A549 (cell line): ENCODE measurements at regions not wholly inside any gene's neighbourhood (a gene's known extent, or its start where the extent isn't known, plus 50 kb on each side); places are given as distances from the start of the nearest gene placed in this dataset.

Source experiments
- ATAC-seq, 2 experiments: fragments of 200-7000 bp in 1 of 2; fragments of >200 bp in 1 of 2; cut with Nextera tagmentation in 1 of 2; cut with Tn5 transposase in 1 of 2; 3 replicates each; pipeline versions ENCODE4 v1.8.0 to v1.9.1; 2018 to 2020; ENCODE audit warnings: mild to moderate bottlenecking in 1 of 2, moderate library complexity in 1 of 2
- CTCF ChIA-PET: fragments of 300-600 bp; sonication (Branson Sonifier 250); formaldehyde crosslinking; extraction: SDS; loops from one replicate; lab custom pipeline; 2021; ENCODE audit warnings: antibody characterized with exemption, inconsistent platforms; lab: Yijun Ruan, JAX
- POLR2A ChIA-PET: fragments of 350-600 bp; formaldehyde crosslinking; extraction: SDS; loops from one replicate; lab custom pipeline; 2021; ENCODE audit warnings: antibody characterized with exemption, inconsistent platforms; lab: Yijun Ruan, JAX
- DNase-seq, 2 experiments: peaks; one replicate each; pipeline versions ENCODE4 v3.0.0 to v3.0.0-alpha.2; 2011 to 2016; ENCODE audit warnings: low read depth in 1 of 2, low spot score in 1 of 2
- FAIRE-seq: peaks from 2 replicates; lab custom pipeline; 2011; peaks lifted over from hg19 to GRCh38; lab: Jason Lieb, UNC
- H3K27ac ChIP-seq, 2 experiments: fragments of >200 bp; sonication (Bioruptor Twin); formaldehyde crosslinking; 3 replicates each; pipeline ENCODE4 v1.5.1; 2016 to 2017
- H3K4me1 ChIP-seq: fragments of >200 bp; sonication (Bioruptor Twin); formaldehyde crosslinking; 3 replicates; pipeline ENCODE4 v1.6.1; 2016
- H3K4me2 ChIP-seq: fragments of >200 bp; sonication (Bioruptor Twin); formaldehyde crosslinking; 3 replicates; pipeline ENCODE4 v1.6.1; 2016
- H3K4me3 ChIP-seq: fragments of >200 bp; sonication (Bioruptor Twin); formaldehyde crosslinking; 3 replicates; pipeline ENCODE4 v1.5.1; 2016
- H3K9me3 ChIP-seq: fragments of >200 bp; sonication (Bioruptor Twin); formaldehyde crosslinking; 3 replicates; pipeline ENCODE4 v1.6.1; 2016
- ATOH8 ChIP-seq: fragments of 250-450 bp; sonication (Bioruptor Pico); IDR thresholded peaks from 2 replicates; pipeline ENCODE4 v1.5.0; 2020; ENCODE audit warnings: low read depth, mild to moderate bottlenecking, moderate library complexity
- CHD2 ChIP-seq: fragments of 150-350 bp; IDR thresholded peaks from 2 replicates; pipeline ENCODE4 v1.6.1; 2014; ENCODE audit warnings: low read length; ENCODE audit not compliant: partially characterized antibody
- E2F6 ChIP-seq: IDR thresholded peaks from 2 replicates; pipeline ENCODE4 v1.6.1; 2012; ENCODE audit warnings: low read depth, borderline replicate concordance
- EHF ChIP-seq: fragments of 250-450 bp; sonication (Bioruptor Pico); IDR thresholded peaks from 2 replicates; pipeline ENCODE4 v1.5.0; 2020; ENCODE audit warnings: mild to moderate bottlenecking
- EHMT2 ChIP-seq: fragments of 200-600 bp; sonication (generic); IDR thresholded peaks from 2 replicates; pipeline ENCODE4 v1.6.1; 2016; ENCODE audit warnings: antibody characterized with exemption, low read depth, mild to moderate bottlenecking, moderate library complexity
- EP300 ChIP-seq, 2 experiments: fragments of >200 bp; sonication (Bioruptor Twin); formaldehyde crosslinking; IDR thresholded peaks; 2 replicates in 1 of 2; 3 replicates in 1 of 2; pipeline ENCODE4 v1.6.1; 2016 to 2017
- FOSL2 ChIP-seq, 2 experiments: fragments of 450-650 bp in 1 of 2; fragments of >200 bp in 1 of 2; sonication (Bioruptor Twin) in 1 of 2; formaldehyde crosslinking; IDR thresholded peaks; 2 replicates each; pipeline versions ENCODE4 v1.5.0 to v1.6.1; 2016 to 2020; ENCODE audit warnings: mild to moderate bottlenecking in 1 of 2, moderate library complexity in 1 of 2
- HOXA7 ChIP-seq: fragments of 250-450 bp; sonication (Bioruptor Pico); IDR thresholded peaks from 2 replicates; pipeline ENCODE4 v1.5.0; 2020; ENCODE audit warnings: mild to moderate bottlenecking, moderate library complexity
- KDM5A ChIP-seq: fragments of 200-600 bp; sonication (generic); IDR thresholded peaks from 2 replicates; pipeline ENCODE4 v1.6.1; 2016; ENCODE audit warnings: antibody characterized with exemption, mild to moderate bottlenecking
- MAX ChIP-seq: IDR thresholded peaks from 2 replicates; pipeline ENCODE4 v1.6.1; 2012
- RCOR1 ChIP-seq: fragments of 150-350 bp; IDR thresholded peaks from 2 replicates; pipeline ENCODE4 v1.6.1; 2014; ENCODE audit warnings: antibody characterized with exemption, low read length, low read depth
- REST ChIP-seq: fragments of 200-600 bp; sonication (generic); IDR thresholded peaks from 2 replicates; pipeline ENCODE4 v1.6.1; 2016; ENCODE audit warnings: antibody characterized with exemption, mild to moderate bottlenecking, moderate library complexity
- ZFP36 ChIP-seq: fragments of 450-650 bp; IDR thresholded peaks from 2 replicates; pipeline ENCODE4 v1.6.1; 2014; ENCODE audit warnings: borderline replicate concordance; ENCODE audit not compliant: partially characterized antibody
- ZSCAN20 ChIP-seq: fragments of 250-450 bp; sonication (Bioruptor Pico); IDR thresholded peaks from 2 replicates; pipeline ENCODE4 v1.8.0; 2022; ENCODE audit warnings: mild to moderate bottlenecking, moderate library complexity
- WGBS: methylation state at CpG from one replicate; pipeline ENCODE4 v1.1.6; 2017; ENCODE audit errors: missing lambda C conversion rate; 5-methylcytosine and 5-hydroxymethylcytosine counted together

- TF ChIP-seq REST, result no peak
Observed at GRCh38 chr7:23918856-23919255, 208.8 kb downstream of the STK31 start (continued).

- Histone ChIP-seq H3K27ac (no peak overlapping the region), H3K4me1 (no peaks in the 10 kb centered on the region), H3K9me3 (no peaks in the 10 kb centered on the region), H3K4me3 (no peak overlapping the region), H3K4me2 (no peak overlapping the region)
- ATAC-seq (no peak), FAIRE-seq (no peak), DNase-seq (no peak)
- TF ChIP-seq KDM5A (no peak), FOSL2 (IDR thresholded peaks at IDR 0.05) (no peak), FOSL2 (CRISPR knock-in tag; IDR thresholded peaks at IDR 0.05) (no peak), ZFP36 (no peak), HOXA7 (CRISPR knock-in tag) (no peak), ZSCAN20 (CRISPR knock-in tag) (no peak), EP300 (IDR thresholded peaks at IDR 0.05) (no peak), EHMT2 (no peak)
- ChIA-PET CTCF (interaction anchor here (1.4 kb wide), 1 partner anchor 10 kb away, joined by 3 read pairs; no protein-coding TSS in a partner anchor), POLR2A (no interaction called here)
- WGBS, result 25% methylated on average over 5 of the region's 5 CpGs
Observed at GRCh38 chr7:23925088-23925487, 215.1 kb downstream of the STK31 start.

- H3K27ac ChIP-seq, result no peak overlapping the region
- FAIRE-seq, result no peak
- 55% methylated on average over 5 of the region's 5 CpGs for WGBS
- ATAC-seq, result no peak
- no peak overlapping the region for H3K4me3 ChIP-seq
- H3K4me1 ChIP-seq, result no peaks in the 10 kb centered on the region
- POLR2A ChIA-PET, result no interaction called here
- CTCF ChIA-PET, result no interaction called here
- no peak for DNase-seq
- TF ChIP-seq HOXA7 (CRISPR knock-in tag), result no peak
- no peak for TF ChIP-seq CHD2
- TF ChIP-seq ATOH8 (CRISPR knock-in tag), result no peak
- TF ChIP-seq ZSCAN20 (CRISPR knock-in tag), result no peak
- TF ChIP-seq E2F6, result no peak
- TF ChIP-seq EHF, result no peak
- H3K9me3 ChIP-seq, result no peaks in the 10 kb centered on the region
- no peak overlapping the region for H3K4me2 ChIP-seq
Observed at GRCh38 chr7:23927709-23928417, 217.8 kb downstream of the STK31 start.

GRCh38 chr7:23928418-23928775 is 218.4 kb downstream of the STK31 start:
- ATAC-seq (no peak), FAIRE-seq (no peak), DNase-seq (no peak)
- WGBS, result 32% methylated on average over 3 of the region's 3 CpGs
- Histone ChIP-seq H3K27ac (no peak overlapping the region), H3K9me3 (no peaks in the 10 kb centered on the region), H3K4me1 (no peaks in the 10 kb centered on the region), H3K4me2 (no peak overlapping the region), H3K4me3 (no peak overlapping the region)
- TF ChIP-seq RCOR1, result no peak
- TF ChIP-seq MAX, result no peak
- ChIA-PET POLR2A (no interaction called here), CTCF (no interaction called here)
